Midbrain (tissue), 1 donor: ENCODE measurements at regions not wholly inside any gene's neighbourhood (a gene's known extent, or its start where the extent isn't known, plus 50 kb on each side); places are given as distances from the start of the nearest gene placed in this dataset.

ENCODE experiments used
- DNase-seq: peaks from one replicate; lab custom pipeline; 2025; lab: John Stamatoyannopoulos, UW

GRCh38 chr17:73785496-73785895 is 141.3 kb upstream of the SDK2 start:
- no peak for DNase-seq

GRCh38 chr17:73785958-73786743 is 141.9 kb upstream of the SDK2 start:
- no peak for DNase-seq

GRCh38 chr17:73787076-73788059 is 143.1 kb upstream of the SDK2 start:
- DNase-seq: no peak

DNA sequence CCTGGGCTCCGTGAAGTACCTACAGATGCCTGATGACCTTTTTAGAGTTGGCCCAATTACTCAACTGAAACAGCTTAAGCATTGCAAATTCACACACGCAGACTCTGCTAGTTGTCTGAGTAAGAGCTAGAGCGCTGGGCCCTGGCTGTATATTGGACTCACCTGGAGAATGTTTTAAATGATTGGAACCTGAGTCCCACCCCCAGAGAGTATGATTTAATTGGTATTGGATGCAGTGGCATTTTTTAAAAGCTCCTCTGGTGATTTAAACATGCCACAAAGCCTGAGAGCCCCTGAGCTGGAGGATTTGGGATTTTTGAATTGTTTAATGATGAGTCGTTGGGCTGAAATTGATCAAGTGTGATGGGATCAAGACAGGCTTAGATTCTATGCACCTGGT is 143.9 kb upstream of the SDK2 start:
- no peak for DNase-seq

- no peak for DNase-seq
Measured at GRCh38 chr17:73791121-73791520, 146.9 kb upstream of the SDK2 start.

- DNase-seq: no peak
Measured at GRCh38 chr17:73791631-73792030, 147.4 kb upstream of the SDK2 start.

DNA sequence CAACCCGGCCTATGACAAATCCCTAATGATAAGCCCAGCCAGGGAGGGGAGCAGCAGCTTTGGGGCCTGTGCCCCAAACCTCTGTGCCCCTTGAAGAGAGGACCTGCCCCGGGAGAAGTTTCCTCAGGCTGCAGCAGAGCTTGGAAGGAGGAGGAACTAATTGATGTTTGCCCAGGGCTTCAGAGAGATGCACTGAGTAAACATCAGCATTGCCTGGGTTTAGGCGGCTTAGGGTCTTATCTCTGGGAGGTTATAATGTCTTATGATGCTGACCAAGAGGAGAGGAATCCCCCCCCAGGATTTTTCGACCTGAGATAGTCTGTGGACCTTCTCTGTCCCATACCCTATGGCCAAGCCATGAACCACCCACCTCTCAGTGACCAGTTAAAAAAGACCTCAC is 148.7 kb upstream of the SDK2 start:
- DNase-seq: no peak

GRCh38 chr17:73794336-73794735 is 150.1 kb upstream of the SDK2 start:
- no peak for DNase-seq

DNA sequence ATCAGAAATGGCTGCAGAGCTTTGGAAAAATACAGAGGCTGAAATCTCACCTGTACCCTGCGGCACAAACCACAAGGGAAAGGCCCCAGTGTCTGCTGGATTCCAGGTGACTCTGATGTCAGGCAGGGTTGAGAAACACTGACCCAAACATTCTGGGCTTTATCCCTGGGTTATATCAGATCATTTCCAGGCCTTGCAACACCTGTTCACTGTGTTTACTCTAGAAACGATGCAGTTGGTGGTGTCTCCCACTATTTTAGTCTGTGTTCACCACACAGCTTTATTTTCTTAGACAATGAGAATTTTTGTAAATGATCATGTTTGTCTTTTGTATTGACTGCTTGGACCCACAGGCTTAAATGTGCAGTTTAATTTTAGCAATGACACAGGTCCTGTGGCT is 151.5 kb upstream of the SDK2 start:
- no peak for DNase-seq

DNA sequence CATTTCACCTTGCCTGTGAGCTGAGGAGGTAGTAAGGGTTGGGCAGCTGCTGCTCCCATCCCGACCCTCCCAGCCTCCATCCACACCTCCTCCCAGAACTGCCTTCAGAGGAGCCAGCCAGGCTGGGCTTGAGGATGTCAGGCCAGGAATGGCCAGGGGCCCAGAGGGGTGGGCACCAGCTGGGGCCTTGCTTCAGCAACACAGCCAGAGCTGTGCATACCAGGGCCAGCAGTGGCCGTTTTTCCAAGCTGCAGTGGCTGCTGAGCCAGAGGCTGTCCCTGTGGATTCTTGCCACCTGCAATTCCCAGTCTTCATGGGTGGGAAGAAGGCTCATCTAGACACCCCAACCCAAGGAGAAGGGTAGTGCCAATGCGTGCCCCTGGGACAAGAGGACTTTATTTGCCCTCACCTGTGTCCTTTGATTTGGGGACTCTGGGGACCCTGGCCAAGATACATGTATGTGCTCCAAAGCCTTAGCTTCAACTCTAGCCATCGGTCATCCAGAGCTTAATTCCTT is 153.4 kb upstream of the SDK2 start:
- no peak for DNase-seq

- no peak for DNase-seq
Measured at GRCh38 chr17:73798111-73798748, 154.0 kb upstream of the SDK2 start.

- no peak for DNase-seq
Measured at GRCh38 chr17:73799096-73799495, 154.9 kb upstream of the SDK2 start.

- DNase-seq: no peak
Measured at GRCh38 chr17:73799781-73800627, 155.8 kb upstream of the SDK2 start.

GRCh38 chr17:73800893-73801292 is 156.6 kb upstream of the SDK2 start:
- no peak for DNase-seq

- no peak for DNase-seq
Measured at GRCh38 chr17:73801455-73802100, 157.3 kb upstream of the SDK2 start.

DNA sequence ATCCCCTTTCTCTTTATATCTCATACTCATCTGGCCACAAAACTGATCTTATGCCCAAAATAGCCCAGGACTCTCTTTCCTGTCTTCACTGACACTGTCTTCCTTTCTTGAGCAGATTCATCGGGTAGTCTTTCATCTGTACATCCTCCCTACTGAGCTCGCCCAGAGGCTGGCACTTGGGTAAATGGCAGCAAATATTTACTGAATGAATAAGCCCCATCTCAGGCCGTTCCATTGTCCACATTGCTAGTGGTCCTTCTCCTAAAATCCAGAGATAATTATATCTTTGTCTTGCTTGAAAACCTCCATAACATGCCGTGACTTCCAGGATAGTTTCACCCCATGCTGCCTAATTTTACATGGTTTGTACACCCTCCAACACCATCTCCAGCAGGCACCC is 158.1 kb upstream of the SDK2 start:
- no peak for DNase-seq

- no peak for DNase-seq
Measured at GRCh38 chr17:73802871-73803270, 158.6 kb upstream of the SDK2 start.

DNA sequence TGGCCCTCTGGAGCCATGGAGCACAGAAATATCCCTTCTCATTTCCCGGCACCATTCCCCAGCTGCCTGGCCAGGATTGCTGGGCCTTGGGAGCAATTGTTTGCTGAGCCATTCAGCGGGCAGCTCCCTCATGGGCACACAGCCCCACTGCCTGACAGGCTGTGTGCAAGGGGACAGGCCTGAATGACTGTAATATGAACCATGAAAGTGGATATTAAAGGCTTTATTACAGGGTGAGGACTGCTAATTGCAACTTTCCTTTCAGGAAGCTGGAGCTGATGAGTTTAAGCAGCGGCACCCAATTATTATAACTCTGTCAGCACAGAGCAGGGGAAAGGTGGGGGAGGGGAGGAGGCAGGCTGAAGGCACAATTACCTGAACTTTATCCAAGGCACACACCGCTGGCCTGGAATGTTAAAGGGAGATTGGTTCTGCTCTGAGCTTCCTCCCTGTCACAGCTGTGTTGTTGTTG is 159.8 kb upstream of the SDK2 start:
- DNase-seq: no peak

DNA sequence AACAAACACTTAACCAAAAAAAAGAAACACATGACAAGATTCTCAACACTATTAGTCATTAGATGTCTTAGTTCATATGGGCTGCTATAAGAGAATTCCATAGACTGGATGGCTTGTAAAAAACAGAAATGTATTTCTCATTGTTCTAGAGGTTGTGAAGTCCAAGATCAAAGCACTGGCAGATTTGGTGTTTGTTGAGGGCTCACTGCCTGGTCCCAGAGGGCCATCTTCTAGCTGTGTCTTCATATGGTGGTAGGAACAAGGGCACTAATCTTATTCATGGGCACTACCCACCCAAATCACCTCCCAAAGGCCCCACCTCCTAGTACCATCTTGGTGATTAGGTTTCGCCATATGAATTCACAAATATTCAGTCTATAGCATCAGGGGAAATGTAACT is 162.5 kb upstream of the SDK2 start:
- DNase-seq: no peak

DNA sequence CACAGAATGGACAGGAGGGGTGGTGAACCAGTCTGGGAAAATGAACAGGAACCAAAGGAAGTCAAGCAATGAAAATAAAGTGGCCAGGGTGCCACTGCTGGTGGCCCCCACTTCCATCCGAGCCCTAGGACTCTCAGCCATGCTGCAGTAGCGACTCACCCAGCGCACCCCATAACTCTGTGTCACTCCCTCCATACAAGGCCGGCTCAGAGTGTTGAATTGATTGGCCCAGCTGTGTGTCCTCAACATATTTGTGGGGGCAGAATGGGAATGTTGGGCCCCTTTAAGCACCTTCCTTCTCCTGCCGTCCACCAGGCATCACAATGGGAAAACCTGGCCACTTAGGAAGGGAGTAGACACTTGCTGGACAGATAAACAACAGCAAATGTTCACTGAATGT is 169.0 kb upstream of the SDK2 start:
- no peak for DNase-seq

DNA sequence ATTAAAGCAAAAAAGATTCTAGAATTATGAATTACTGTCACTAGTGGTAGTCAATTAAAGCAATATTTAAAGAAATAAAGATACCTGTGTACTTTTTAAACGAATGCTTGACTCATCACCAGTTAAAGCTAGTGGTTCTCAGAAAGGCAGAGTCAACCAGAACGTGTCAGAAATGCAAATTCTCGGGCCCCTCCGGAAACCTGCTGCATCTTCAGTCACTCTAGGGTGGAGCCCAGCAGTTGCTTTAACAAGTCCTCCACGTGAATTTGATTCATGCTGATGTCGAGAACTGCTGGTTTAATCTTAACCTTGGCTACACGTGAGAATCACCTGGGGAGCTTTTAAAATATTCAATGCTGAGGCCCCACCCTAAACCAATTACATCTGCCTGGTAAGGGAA is 169.8 kb upstream of the SDK2 start:
- no peak for DNase-seq
